GM12878 (cell line): ENCODE measurements at regions not wholly inside any gene's neighbourhood (a gene's known extent, or its start where the extent isn't known, plus 50 kb on each side); places are given as distances from the start of the nearest gene placed in this dataset.

ENCODE experiments used
- ATAC-seq: fragments of 200-7000 bp; cut with Tn5 transposase; 3 replicates; pipeline ENCODE4 v1.9.1; 2020; ENCODE audit warnings: mild to moderate bottlenecking, moderate library complexity
- BruUV-seq: library from RNA; stranded (reverse); fragments of 400-500 nt; replicated peaks from 2 replicates; lab custom pipeline; 2021; lab: Mats Ljungman, UMichigan
- CTCF ChIA-PET: fragments of 300-600 bp; sonication (Branson Sonifier 250); formaldehyde crosslinking; extraction: SDS; loops from one replicate; lab custom pipeline; 2021; ENCODE audit warnings: inconsistent platforms; lab: Yijun Ruan, JAX
- POLR2A ChIA-PET: fragments of 350-600 bp; formaldehyde crosslinking; extraction: SDS; loops from one replicate; lab custom pipeline; 2021; ENCODE audit warnings: inconsistent platforms; lab: Charles Lee
- RAD21 ChIA-PET: fragments of 300-600 bp; sonication (Branson Sonifier 250); formaldehyde crosslinking; loops from one replicate; lab custom pipeline; 2023; ENCODE audit warnings: antibody characterized with exemption; ENCODE audit not compliant: unreplicated experiment; lab: Charles Lee
- SMC1A ChIA-PET: fragments of 300-600 bp; sonication (Branson Sonifier 250); formaldehyde crosslinking; loops from one replicate; lab custom pipeline; 2023; ENCODE audit not compliant: unreplicated experiment, uncharacterized antibody; lab: Charles Lee
- DNase-seq: peaks from one replicate; pipeline ENCODE4 v3.0.0-alpha.2; 2011; ENCODE audit warnings: low read depth, low spot score
- FAIRE-seq: peaks from 3 replicates; lab custom pipeline; 2011; peaks lifted over from hg19 to GRCh38; lab: Jason Lieb, UNC
- H2AFZ ChIP-seq: 2 replicates; pipeline ENCODE4 v1.6.0; 2011; ENCODE audit warnings: low read depth, low read length, control low read depth; ENCODE audit not compliant: control insufficient read depth
- H3K27ac ChIP-seq: 2 replicates; pipeline ENCODE4 v1.5.1; 2011; ENCODE audit warnings: control low read depth; ENCODE audit not compliant: control insufficient read depth, insufficient read depth
- H3K27me3 ChIP-seq, 2 experiments: replicated peaks in 1 of 2; 2 replicates each; pipeline versions ENCODE4 v1.6.0 to v1.6.1; 2011; ENCODE audit warnings: low read length in 1 of 2; ENCODE audit not compliant: control insufficient read depth in 2 of 2, insufficient read depth in 2 of 2
- H3K36me3 ChIP-seq, 2 experiments: 2 replicates each; pipeline ENCODE4 v1.5.1; 2011; ENCODE audit warnings: low read length in 1 of 2; ENCODE audit not compliant: control insufficient read depth in 2 of 2, insufficient read depth in 2 of 2
- H3K4me1 ChIP-seq: 2 replicates; pipeline ENCODE4 v1.6.1; 2011; ENCODE audit warnings: mild to moderate bottlenecking, low read length, moderate library complexity, mixed read lengths; ENCODE audit not compliant: control insufficient read depth, insufficient read depth
- H3K4me2 ChIP-seq: 2 replicates; pipeline ENCODE4 v1.6.0; 2011; ENCODE audit warnings: control low read depth; ENCODE audit not compliant: control insufficient read depth, insufficient read depth
- H3K4me3 ChIP-seq: fragments of 200-600 bp; sonication (generic); 2 replicates; pipeline ENCODE4 v1.5.1; 2016
- H3K79me2 ChIP-seq: 2 replicates; pipeline ENCODE4 v1.6.0; 2011; ENCODE audit warnings: low read length; ENCODE audit not compliant: control insufficient read depth, insufficient read depth
- H3K9ac ChIP-seq: 2 replicates; pipeline ENCODE4 v1.8.0; 2011; ENCODE audit warnings: low read length, control low read depth, mixed read lengths; ENCODE audit not compliant: control insufficient read depth, insufficient read depth
- H3K9me3 ChIP-seq: replicated peaks from 3 replicates; pipeline ENCODE4 v1.5.1; 2011; ENCODE audit warnings: mild to moderate bottlenecking, low read length; ENCODE audit not compliant: control insufficient read depth, insufficient read depth
- H4K20me1 ChIP-seq: 2 replicates; pipeline ENCODE4 v1.6.0; 2011; ENCODE audit not compliant: control insufficient read depth, insufficient read depth
- ATF7 ChIP-seq: fragments of 450-650 bp; IDR thresholded peaks from 2 replicates; pipeline ENCODE4 v1.6.1; 2016; ENCODE audit warnings: low read depth, mild to moderate bottlenecking
- BCL3 ChIP-seq: IDR thresholded peaks from 2 replicates; pipeline ENCODE4 v1.6.1; 2011; ENCODE audit warnings: borderline replicate concordance, low read depth, mild to moderate bottlenecking, moderate library complexity, low read length; ENCODE audit not compliant: insufficient read depth, poor library complexity, severe bottlenecking
- CTCF ChIP-seq, 3 experiments: IDR thresholded peaks in 2 of 3; conservative IDR thresholded peaks in 1 of 3; 2 replicates each; pipeline ENCODE4 v1.5.1; 2011; ENCODE audit warnings: low read depth in 3 of 3, low read length in 3 of 3, mild to moderate bottlenecking in 3 of 3, control low read depth in 2 of 3, moderate library complexity in 2 of 3, inconsistent platforms in 1 of 3, mixed read lengths in 1 of 3; ENCODE audit not compliant: control insufficient read depth in 2 of 3, insufficient read depth in 1 of 3; ENCODE audit errors: extremely low read depth in 1 of 3
- ETV6 ChIP-seq, 2 experiments: fragments of 450-650 bp in 1 of 2; IDR thresholded peaks in 1 of 2; conservative IDR thresholded peaks in 1 of 2; 2 replicates each; pipeline ENCODE4 v1.6.1; 2014; ENCODE audit warnings: antibody characterized with exemption in 1 of 2, borderline replicate concordance in 1 of 2, low read depth in 1 of 2, mild to moderate bottlenecking in 1 of 2, moderate library complexity in 1 of 2
- FOS ChIP-seq: IDR thresholded peaks from 3 replicates; pipeline ENCODE4 v1.6.1; 2011; ENCODE audit warnings: borderline replicate concordance; ENCODE audit not compliant: insufficient read length; ENCODE audit errors: extremely low read depth
- FOXK2 ChIP-seq: fragments of 450-650 bp; IDR thresholded peaks from 2 replicates; pipeline ENCODE4 v1.6.1; 2017; ENCODE audit warnings: mild to moderate bottlenecking, moderate library complexity
- MTA3 ChIP-seq: IDR thresholded peaks from 2 replicates; pipeline ENCODE4 v1.6.1; 2012; ENCODE audit warnings: low read length, inconsistent platforms, borderline replicate concordance
- MYC ChIP-seq: IDR thresholded peaks from 2 replicates; pipeline ENCODE4 v1.6.1; 2011; ENCODE audit warnings: mild to moderate bottlenecking, low read length, moderate library complexity, inconsistent platforms; ENCODE audit not compliant: insufficient read depth, insufficient replicate concordance, insufficient read length, severe bottlenecking
- POLR2AphosphoS2 ChIP-seq: IDR thresholded peaks from 2 replicates; pipeline ENCODE4 v1.6.1; 2011; ENCODE audit warnings: low read depth, mild to moderate bottlenecking, low read length, improper control_type of control experiment, moderate library complexity
- RFX5 ChIP-seq: IDR thresholded peaks from 2 replicates; pipeline ENCODE4 v1.6.1; 2011; ENCODE audit warnings: low read depth, low read length, improper control_type of control experiment
- SIN3A ChIP-seq: IDR thresholded peaks from 2 replicates; pipeline ENCODE4 v1.6.1; 2012; ENCODE audit warnings: low read depth, low read length, improper control_type of control experiment
- TCF12 ChIP-seq: IDR thresholded peaks from 2 replicates; pipeline ENCODE4 v1.6.1; 2011; ENCODE audit warnings: low read depth, mild to moderate bottlenecking, low read length
- USF1 ChIP-seq: IDR thresholded peaks from 2 replicates; pipeline ENCODE4 v1.6.1; 2011; ENCODE audit warnings: borderline replicate concordance, low read depth, mild to moderate bottlenecking, moderate library complexity, mixed read lengths, low read length; ENCODE audit not compliant: insufficient read depth; ENCODE audit errors: extremely low read length
- ZBTB33 ChIP-seq: fragments of 450-650 bp; IDR thresholded peaks from 2 replicates; pipeline ENCODE4 v1.6.1; 2017; ENCODE audit warnings: mild to moderate bottlenecking
- ZSCAN29 ChIP-seq: fragments of 450-650 bp; IDR thresholded peaks from 2 replicates; pipeline ENCODE4 v1.6.1; 2017; ENCODE audit warnings: mild to moderate bottlenecking, moderate library complexity
- ZZZ3 ChIP-seq: IDR thresholded peaks from 2 replicates; pipeline ENCODE4 v1.6.1; 2011; ENCODE audit warnings: low read depth; ENCODE audit not compliant: control insufficient read depth, insufficient read length
- WGBS: methylation state at CpG from one replicate; pipeline ENCODE4 v1.1.6; 2016; ENCODE audit warnings: low lambda C conversion rate; ENCODE audit not compliant: insufficient replicate concordance, insufficient coverage; ENCODE audit errors: missing lambda C conversion rate; 5-methylcytosine and 5-hydroxymethylcytosine counted together
- in situ Hi-C: fragments of 300-500 bp; cut with MboI; formaldehyde crosslinking; loops from 9 replicates; pipeline ENCODE4 v1.14.3; 2018; ENCODE audit warnings: mixed read lengths
- intact Hi-C: fragments of 100-400 bp; cut with micrococcal nuclease; formaldehyde crosslinking; loops from one replicate; pipeline ENCODE4 v1.14.2; 2022; ENCODE audit not compliant: unreplicated experiment

- no peaks in the 10 kb centered on the region for H4K20me1 ChIP-seq
- in situ Hi-C loops (no loop called here), intact Hi-C loops (no loop called here)
- no peaks in the 10 kb centered on the region for H3K9me3 ChIP-seq
- no peaks in the 10 kb centered on the region for H3K36me3 ChIP-seq
- ATAC-seq: no peak
- H3K4me1 ChIP-seq: no peaks in the 10 kb centered on the region
- DNase-seq: no peak
- H3K27me3 ChIP-seq: peaks cover 0 to 3% of the 10 kb centered on the region in 2 experiments; a peak in 2 of 4 replicates
- SMC1A ChIA-PET: no interaction called here
- H3K79me2 ChIP-seq: no peaks in the 10 kb centered on the region
- no peak overlapping the region for H2AFZ ChIP-seq
- no peak for FAIRE-seq
- no peak overlapping the region for H3K27ac ChIP-seq
- CTCF ChIA-PET: no interaction called here
- H3K9ac ChIP-seq: no peak overlapping the region
- RAD21 ChIA-PET: no interaction called here
- WGBS: 16% methylated on average over 8 of the region's 8 CpGs
- H3K4me2 ChIP-seq: no peak overlapping the region
- H3K4me3 ChIP-seq: no peak overlapping the region
- TF ChIP-seq TCF12 (no peak), POLR2AphosphoS2 (no peak), CTCF (IDR thresholded peaks at IDR 0.05 in 2 of 3, conservative IDR thresholded peaks at IDR 0.05 in 1 of 3; ENCODE audit: control insufficient read depth in 2 of 3, extremely low read depth in 1 of 3, insufficient read depth in 1 of 3, low read depth in 3 of 3, low read length in 3 of 3) (no peak), USF1 (no peak), SIN3A (no peak), ATF7 (no peak), MYC (no peak), MTA3 (no peak), ZZZ3 (no peak), FOS (no peak), ETV6 (conservative IDR thresholded peaks at IDR 0.05 in 1 of 2, IDR thresholded peaks at IDR 0.05 in 1 of 2; ENCODE audit: borderline replicate concordance in 1 of 2, low read depth in 1 of 2) (no peak), BCL3 (no peak), FOXK2 (no peak), RFX5 (no peak), ZBTB33 (no peak), ZSCAN29 (no peak)
- BruUV-seq: no TSS peak
- POLR2A ChIA-PET: interaction anchor here (0.6 kb wide), 1 partner anchor 179 kb away, joined by 3 read pairs; no protein-coding TSS in a partner anchor
Observed at GRCh38 chr7:142337054-142338001, 79.5 kb upstream of the PRSS58 start.
